Activated CD4-positive, alpha-beta T cell treated with anti-CD3 and anti-CD28 coated beads, Interleukin-2, amount 50 U/mL, for 48 hours (primary cell): ENCODE measurements at regions not wholly inside any gene's neighbourhood (a gene's known extent, or its start where the extent isn't known, plus 50 kb on each side); places are given as distances from the start of the nearest gene placed in this dataset.

ENCODE experiments used
- DNase-seq, 2 experiments: peaks; one replicate each; pipeline ENCODE4 v3.0.0-alpha.2; 2020

DNA sequence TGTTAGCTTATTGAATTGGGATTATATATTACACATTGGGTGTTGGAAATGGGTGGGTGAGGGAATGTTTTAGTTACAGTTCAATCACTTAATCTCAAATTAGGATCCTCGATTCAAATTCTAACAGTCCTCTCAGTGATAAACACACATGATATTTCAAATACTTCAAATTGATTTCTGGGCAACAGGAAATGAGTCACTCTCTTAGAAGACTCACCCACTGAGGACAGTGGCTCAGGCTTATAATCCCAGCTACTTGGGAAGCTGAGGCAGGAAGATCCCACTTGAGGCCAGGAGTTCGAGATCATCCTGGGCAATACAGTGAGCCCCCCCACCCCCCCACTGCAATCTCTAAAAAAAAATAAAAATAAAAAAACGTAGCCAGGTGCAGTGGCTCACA is 435.3 kb downstream of the KLF12 start:
- no peak for DNase-seq

DNA sequence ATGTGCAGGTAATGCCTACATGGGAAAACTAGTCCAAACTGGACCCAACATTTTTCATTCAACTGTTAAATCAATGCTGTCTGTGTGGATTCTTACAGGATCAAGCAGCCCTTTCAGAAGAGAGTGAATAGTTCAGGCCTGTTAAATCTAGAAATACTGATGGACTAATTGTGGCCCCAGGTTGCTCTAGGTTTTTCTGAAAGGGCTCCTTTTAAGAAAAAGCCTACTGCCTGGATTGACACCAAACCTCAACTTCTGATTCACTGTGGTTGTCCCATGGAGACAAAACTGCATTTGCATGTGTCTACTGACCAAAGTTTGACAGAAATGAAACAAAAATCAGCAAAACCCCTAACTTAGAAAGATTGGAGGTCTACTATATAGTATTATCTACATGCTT is 437.0 kb downstream of the KLF12 start:
- DNase-seq = no peak

DNA sequence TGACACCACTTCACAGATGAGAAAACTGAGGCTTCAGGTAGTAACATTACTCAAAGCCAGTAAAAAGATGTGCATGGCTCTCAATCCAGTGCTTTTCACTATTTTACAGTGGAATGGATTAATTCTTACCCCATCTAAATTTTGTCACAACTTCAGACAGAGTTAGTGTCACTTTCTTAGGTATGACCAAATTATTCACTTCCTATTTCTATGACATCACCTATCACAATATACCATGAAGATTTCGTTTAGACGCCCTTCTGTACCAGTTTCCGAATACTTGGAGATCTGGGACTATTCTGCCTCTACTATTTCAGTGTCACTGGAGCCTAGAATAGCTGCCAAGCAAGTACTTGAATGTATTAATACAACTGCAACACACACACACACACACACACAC is 437.5 kb downstream of the KLF12 start:
- no peak for DNase-seq

DNA sequence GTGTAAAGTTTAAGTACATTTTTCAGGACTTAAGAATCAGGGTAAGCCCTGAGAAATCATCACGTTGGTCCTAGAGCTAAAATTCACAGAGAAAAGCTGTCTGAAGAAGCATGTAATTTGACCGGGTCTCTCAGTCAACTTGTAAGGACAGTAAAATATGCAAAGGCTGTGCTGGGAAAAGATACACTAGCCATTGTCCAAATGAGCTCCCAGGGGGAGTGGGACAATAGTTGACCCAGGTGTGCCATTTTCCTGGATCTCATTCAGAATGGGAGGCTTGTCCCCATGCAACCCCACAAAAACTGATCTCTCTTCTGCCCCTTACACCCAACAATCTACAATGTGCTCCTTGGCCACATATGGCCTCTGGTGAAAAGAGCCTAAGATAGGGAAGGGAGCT is 437.9 kb downstream of the KLF12 start:
- no peak for DNase-seq

DNA sequence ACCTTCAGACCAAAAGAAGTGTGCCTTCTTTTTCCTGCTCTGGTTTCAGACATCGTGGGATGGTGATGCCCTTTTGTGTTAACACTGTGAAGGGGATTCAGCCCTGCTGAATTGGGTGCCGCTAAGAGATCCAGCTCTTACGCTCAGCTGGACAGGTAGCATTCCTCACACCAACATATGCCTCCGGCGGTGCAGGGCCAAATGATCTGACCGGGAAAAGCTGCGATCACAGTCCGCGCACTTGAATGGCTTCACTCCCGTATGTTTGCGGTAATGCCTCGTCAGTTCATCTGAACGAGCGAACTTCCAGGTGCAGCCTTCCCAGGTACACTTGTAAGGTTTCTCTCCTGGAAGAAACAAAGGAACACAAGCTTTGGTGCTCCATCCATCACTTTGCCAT is 438.9 kb downstream of the KLF12 start:
- DNase-seq = no peak

DNA sequence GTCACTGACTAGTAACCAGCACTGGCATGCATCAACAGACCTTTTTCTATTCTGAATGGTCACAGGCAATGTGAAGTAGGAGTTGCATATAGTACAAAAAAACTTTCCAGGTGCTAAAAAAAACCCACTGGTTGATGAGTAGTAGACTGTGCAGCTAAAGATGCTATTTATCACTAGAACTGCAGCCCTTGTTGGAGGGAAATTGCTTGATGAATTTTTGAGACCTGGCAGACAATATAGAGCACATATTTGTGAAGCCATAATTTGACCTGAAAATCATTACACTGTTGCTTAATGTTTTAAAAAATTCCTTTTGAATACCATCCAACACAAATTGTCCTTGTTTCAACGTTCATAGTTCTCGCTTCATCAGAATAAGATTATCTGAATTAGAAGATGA is 441.0 kb downstream of the KLF12 start:
- no peak for DNase-seq

DNA sequence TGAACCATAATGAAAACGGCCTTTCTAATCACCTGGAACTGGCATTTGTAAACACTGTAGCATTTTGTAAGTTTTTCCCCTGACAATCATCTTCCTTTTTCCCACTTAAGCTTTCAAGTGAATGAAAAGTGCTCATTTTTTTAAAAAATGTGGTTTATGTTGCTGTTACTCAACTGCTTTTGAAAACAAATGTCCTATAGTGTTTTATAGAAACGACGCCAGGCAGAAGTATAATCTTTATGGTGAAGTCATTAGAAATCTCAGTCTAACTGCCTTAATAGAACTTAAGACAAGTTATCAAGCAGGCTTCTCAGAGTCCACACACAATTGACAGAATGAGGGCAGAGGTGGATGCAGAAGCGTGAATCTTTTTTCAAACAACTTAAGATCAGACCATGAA is 442.3 kb downstream of the KLF12 start:
- no peak for DNase-seq

DNA sequence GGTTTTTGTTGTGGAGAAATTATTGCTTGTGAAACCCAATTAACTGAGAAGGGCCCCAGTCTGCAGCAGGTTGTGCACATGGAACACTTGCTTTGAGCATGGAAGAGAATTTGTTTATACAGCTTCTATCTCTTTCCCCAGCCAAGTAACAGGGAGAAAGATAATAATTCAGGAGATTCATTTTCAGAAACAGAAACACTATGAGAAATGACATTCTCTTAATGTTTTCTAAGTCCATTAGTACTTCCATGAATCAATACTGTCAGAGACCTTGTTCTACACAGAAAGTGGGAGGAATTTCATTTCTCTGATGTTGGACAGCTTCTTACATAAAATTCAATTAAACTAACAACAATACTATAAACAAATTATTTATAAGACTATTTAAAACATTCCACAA is 446.3 kb downstream of the KLF12 start:
- DNase-seq = no peak

DNA sequence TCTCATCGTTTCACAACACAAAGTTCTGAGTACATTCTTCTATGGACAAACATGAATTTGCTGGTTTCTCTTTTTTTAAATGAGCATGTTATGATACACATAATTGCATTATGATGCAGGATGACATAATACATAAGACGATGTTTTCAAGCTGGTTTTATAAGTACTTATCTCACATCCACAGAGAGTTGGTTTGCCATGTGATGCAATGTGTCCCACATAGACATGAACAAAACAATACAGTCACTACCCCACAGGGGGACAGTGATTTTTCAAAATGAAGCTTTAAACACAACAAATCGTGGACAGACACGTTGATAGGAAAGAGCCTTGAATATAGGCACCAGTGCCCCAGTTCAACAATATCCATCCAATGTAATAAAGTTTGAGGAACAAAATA is 447.1 kb downstream of the KLF12 start:
- no peak for DNase-seq

DNA sequence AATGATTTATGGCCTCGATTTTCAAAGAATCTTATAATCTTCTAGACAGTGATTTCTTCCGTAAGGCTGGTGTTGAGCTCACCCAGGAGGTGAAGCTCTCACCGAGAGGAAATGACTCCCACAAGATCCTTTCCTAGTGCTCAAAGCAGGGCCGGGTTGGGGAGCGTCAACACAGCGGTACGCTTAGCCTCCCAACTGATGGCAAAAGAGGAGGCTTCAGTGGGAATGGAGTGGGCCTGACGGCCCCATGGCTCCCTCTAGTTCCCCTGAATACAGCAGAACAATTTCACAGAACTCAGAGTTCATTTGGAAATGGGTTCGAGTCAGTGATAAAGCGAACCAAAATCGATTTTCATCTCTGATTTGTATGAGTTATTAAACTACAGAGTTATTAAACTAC is 449.5 kb downstream of the KLF12 start:
- no peak for DNase-seq

DNA sequence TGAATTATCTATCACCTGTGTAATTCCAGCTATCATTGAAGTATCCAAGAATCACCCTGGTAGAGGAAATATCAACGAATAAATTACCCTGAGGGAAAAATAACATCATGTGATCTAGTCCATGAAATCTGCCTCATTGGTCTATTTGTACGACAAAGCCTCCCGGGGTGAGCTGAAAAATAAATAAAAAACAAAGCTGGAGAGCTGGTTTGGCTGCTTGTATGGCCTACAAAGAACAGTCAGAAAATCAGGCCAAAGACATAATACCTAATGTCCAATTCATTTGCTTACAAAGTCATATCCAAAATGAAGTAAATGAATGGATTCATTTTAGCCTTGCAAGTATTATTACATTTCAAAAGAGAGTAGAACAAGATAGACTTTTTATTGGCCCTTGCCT is 449.9 kb downstream of the KLF12 start:
- DNase-seq = no peak

DNA sequence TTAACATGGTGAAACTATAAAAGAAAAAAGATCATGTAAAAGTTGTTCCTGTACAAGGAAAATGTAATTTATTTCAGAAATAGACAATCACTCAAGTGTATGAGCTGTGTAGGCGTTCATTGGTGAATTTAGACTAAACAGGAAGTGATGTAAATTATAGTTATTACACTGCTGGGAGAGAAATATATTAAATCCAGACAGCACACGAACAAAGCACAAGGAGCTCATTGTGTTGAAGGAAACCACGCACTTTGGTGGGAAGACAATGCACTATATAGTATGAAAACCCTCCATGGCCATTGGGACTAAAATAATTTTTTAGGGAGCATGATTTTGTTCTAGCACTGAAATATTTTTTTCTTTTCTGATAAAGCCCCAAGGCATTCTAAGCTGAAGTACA is 450.5 kb downstream of the KLF12 start:
- no peak for DNase-seq

DNA sequence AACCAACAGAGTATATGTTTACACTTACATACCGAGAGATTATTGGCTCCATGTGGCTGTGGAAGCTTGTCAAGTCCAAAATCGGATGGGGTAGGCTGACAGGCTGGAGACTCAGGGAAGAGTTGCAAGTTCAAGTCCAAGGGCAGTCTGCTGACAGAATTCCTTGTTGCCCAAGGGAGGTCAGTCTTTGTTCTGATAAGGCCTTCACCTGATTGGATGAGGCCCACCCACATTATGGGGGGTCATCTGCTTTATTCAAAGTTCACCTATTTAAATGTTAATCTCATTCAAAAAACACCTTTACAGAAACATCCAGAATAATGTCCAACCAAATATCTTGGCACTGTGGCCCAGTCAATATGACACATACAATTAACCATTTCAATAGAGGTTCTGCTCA is 452.4 kb downstream of the KLF12 start:
- DNase-seq = no peak

DNA sequence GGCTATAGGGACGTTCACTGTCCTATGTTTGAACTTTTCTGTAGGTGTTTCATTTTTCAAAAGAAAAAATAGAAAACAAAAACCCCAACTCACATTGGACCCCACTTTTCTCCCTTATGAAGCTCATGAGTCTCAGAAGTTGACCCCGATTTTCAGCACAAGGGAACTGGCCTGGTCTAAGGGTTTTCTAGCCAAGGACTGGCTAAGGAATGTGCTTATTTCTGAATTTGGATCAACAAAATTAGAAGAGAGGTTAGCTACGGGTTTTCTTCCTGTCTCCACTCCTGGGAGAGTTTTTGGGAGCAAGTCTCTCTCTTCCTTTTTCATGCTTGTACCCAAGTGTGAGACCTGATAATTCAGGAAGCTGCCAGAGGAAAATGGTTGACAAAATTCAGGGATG is 453.2 kb downstream of the KLF12 start:
- DNase-seq = no peak

DNA sequence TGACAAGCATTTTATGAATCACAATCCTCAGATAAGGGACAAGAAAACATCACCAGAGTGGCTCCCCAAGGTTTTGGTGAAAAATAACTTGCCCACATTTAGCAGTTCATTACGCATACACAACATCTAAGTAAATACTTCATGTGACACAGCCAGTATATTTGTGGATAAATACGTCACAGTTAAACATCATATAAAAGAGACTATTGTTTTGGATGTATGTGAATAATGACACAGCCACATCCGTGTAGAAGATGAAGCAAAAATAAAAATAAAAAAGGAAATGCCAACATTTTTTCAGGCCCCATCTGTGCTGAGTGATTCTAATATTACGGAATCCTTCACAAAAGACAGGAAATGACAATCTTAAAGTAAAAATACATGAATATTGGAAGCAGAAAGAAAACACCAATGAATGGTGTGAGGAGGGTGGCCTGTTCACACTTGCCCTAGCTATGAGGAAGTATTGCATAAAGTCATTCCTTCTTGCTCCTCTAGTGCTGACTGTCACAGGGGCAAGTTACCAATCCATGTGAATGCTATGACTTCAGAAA is 457.1 kb downstream of the KLF12 start:
- DNase-seq = no peak

DNA sequence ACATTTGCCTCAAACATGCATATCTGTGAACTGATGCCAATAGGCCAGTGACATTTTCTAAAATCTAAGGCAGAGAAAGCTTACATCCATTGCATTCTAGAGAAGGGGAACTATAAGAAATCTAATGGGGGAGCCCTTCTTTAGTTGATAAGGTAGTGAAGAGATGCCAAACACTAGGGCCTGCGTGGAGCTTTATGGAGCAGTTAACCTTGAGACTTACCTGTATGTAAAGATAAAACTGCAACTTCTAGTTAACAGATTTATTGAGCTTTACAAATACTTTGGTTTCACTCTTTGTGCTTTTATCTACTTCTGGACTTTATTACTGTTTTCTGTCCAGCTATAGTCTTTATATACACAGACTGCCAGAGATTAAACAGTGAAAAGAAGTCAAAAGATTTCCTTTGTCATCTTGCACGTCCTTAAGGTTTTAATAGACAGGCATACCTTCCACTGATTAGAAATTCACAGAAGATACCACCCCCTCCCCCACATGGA is 457.6 kb downstream of the KLF12 start:
- no peak for DNase-seq

DNA sequence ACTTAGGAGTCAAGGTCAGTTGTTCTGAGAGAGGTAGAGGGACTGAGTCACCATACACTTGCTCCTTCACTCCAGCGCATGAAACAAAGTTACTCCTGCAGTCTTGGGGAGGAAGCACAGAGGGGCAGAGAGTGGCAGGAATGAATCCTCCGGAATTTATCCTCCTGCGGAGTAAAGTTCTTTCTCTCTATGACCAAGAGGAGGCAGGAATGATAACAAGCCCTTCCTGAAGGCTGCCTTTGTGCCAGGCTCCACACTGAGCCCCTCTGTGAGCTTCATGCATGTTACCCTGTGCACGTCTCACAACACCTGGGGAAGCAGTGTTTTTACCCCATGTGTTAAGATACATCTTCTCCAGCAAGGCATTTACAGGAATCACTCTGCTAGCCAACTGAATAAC is 458.4 kb downstream of the KLF12 start:
- DNase-seq = no peak

DNA sequence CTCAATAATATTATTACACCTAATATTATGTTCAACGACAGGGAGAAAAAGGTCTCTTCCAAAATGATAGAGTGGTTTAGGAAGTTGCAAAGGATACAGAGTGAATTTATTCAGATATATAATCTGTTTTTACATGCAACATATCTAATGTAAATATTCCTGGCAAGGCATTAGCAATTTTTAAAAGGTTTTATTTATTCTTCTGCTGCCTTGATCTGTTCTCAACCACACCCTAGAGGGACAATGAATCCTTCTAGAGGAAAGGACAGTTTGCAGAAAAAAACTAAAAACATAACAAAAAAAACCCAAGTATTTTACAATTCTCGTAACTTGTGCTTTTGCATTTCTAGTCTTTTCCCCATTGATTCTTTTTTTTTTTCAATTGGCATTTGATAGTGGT is 459.6 kb downstream of the KLF12 start:
- no peak for DNase-seq

DNA sequence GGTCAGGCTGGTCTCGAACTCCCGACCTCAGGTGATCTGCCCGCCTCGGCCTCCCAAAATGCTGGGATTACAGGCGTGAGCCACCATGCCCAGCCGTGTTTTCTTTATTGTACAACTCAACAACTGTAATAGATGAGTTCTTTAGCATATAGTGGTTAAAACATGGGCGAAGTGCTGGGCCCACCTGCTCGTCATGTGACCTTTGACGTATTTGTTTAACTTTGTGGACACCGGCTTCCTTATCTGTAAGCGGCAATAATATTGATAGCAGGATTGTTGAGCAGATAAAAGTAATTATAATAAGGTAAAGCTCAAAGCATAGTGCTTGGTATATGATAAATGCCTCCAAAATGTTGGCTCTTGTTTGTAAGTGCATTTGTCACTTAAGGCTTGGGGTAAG is 460.3 kb downstream of the KLF12 start:
- no peak for DNase-seq

DNA sequence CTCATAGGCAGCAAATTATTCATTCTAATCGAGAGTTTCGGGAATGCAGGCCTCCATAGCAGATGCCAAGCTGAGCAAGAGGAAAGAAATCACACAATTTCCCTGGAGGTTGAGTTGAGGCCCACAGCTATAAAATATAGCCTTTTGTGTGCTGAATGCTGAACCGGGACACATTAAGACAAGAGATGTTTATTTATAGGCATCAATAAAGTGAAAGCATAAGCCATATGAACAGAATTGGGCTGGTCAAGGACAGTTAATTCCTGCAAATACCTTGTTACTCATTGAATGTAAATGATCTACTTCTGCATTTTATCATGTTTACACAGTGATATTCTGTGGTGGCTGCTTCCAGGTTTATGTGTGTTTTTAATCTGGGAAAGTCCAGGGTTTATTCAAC is 461.7 kb downstream of the KLF12 start:
- DNase-seq = no peak

DNA sequence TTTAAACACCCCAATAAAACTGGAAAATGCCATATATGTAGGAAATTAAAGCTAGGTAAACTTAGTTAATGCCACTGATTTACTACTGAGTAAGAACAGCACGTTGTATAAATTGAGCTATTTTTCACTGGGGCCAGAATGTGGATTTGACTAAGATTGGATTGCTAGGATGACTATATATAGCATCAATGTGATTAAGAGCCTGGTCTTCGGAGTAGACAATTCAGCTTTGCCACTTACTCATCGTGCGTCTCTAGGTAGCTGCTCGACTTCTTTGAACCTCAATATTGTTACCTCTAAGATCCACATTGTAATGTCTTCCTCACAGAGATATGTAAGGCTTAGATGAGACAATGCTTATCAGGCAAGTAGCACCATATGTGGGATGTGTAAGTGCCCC is 462.5 kb downstream of the KLF12 start:
- no peak for DNase-seq

DNA sequence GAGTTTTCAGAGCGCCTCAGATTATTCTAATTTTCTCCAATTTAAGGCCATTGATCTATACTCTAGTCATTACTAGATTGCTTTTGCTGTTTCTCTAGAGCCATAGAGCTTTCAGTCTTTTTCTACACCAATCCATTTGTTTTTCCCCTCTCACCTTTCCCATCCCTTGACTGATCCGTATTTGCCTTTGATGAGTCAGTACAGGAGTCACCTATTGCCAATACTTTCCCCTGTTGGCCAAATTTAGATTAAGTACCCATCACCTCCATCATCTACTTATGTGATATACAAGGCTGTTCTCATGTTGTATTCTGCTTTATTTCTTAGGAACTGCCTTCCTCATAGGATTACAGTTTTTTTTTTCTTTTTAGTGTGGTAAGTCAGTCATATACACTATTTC is 463.2 kb downstream of the KLF12 start:
- DNase-seq = no peak

DNA sequence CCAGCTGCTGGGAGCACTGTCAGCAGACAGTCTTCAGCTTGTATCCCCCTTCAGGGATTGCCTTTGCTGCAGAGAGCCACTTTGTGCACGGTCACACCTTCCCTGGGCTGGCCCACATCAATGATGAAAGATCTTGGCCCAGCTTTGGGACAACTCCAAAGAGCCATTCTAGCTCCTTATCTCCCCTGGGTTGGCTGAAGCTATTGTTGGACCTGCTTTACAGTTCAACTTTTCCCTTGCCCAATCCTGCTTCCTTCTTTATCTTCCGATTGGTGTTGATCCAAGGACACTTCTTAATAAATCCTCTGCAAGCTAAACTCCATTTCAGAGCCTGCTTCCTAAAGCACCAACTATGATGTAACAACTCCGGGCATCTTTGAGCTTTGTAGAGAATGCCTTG is 466.4 kb downstream of the KLF12 start:
- DNase-seq = no peak

DNA sequence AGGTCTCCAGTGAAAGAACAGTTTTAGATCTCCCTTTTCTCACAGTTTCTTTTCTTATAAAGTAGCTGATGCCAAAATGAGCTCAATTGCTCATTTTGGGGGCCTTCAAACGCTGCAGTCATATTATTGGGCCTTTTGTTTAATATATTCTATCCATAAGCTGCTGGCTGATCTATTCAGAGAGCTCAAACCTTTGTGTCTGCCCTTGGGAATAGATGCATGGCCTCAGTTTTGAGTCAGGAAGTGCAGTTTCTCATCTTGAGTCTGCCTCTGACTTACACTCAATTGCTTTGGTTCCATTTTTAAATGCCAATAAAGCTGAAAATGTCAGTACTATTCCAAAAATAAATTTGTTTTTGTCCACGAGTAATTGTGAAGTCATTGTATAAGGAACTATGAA is 468.9 kb downstream of the KLF12 start:
- no peak for DNase-seq

DNA sequence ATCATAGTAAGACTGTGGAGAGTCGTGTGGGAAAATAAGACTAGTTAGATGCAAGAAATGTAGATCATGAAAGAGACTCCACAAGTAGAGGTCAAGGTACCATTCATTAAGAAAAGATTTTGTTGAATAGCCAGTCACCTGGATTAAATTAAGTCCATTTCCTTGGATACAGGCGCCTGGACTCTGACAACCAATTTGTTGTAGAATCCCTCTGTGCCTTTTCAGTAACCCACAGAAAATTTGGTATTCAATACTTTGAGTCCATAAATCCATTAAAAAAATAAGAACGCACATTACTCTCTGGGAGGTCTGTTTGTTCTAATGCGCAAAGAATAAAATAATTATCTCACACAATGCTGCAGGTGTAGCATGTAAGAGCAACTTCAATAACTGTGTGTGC is 469.4 kb downstream of the KLF12 start:
- DNase-seq = no peak

DNA sequence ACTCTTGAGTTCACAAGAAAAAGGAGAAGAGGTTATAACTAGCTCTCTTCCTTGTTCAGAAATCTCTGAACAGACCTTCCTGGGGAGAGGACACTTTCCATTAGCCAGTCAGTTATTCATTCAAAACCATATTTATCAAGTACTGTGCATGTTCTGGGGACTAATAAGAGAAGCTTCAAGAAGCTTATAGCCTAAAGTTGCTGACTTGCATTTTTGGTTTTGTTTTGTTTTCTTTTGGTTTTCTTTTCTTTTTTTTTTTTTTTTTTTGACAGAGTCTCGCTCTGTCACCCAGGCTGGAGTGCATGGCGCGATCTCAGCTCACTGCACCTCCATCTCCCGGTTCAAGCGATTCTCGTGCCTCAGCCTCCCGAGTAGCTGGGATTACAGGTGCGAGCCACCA is 471.4 kb downstream of the KLF12 start:
- no peak for DNase-seq
